Right lobe of liver (tissue), 4 donors: ENCODE measurements at regions not wholly inside any gene's neighbourhood (a gene's known extent, or its start where the extent isn't known, plus 50 kb on each side); places are given as distances from the start of the nearest gene placed in this dataset.

Experiments used
- POLR2A ChIP-seq: fragments of 450-650 bp; IDR thresholded peaks from one replicate; pipeline ENCODE4 v1.6.1; 2017; ENCODE audit warnings: antibody characterized with exemption, mild to moderate bottlenecking
- TF ChIP-seq, protein P1 (sequence below), 4 donors: fragments of 200-600 bp in 3 of 4; fragments of 450-650 bp in 1 of 4; IDR thresholded peaks; one replicate each; pipeline versions ENCODE4 v1.5.1 to v1.8.0; 2016 to 2022; ENCODE audit warnings: antibody characterized with exemption in 4 of 4, mild to moderate bottlenecking in 2 of 4
- donor health status: DM: no; HTN: no; CAD: no.
- donor health status: DM: no; HTN: no; CAD: no.
- donor health status: DM: no; HTN: yes; CAD: no.

DNA sequence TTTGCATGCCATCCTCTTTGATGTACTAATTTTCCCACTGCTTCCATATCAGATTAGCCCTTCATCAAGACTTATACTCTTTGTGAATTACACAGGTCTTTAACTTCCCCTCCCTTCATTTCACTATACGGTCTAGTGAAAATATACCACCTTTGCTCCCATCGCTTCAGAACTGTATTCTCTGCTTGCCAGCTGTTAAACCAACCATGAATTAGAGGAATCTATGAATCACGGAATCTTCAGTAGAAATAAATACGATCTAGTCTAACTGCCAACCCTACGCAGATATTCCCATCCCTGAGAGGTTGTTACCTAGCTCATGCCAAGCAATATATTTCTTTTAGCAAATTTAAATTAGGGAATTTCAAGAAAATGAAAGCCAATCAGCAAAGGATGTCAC, 177.8 kb upstream of the MPPED2 start:
- TF ChIP-seq, protein P1, sequence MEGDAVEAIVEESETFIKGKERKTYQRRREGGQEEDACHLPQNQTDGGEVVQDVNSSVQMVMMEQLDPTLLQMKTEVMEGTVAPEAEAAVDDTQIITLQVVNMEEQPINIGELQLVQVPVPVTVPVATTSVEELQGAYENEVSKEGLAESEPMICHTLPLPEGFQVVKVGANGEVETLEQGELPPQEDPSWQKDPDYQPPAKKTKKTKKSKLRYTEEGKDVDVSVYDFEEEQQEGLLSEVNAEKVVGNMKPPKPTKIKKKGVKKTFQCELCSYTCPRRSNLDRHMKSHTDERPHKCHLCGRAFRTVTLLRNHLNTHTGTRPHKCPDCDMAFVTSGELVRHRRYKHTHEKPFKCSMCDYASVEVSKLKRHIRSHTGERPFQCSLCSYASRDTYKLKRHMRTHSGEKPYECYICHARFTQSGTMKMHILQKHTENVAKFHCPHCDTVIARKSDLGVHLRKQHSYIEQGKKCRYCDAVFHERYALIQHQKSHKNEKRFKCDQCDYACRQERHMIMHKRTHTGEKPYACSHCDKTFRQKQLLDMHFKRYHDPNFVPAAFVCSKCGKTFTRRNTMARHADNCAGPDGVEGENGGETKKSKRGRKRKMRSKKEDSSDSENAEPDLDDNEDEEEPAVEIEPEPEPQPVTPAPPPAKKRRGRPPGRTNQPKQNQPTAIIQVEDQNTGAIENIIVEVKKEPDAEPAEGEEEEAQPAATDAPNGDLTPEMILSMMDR (IDR thresholded peaks at IDR 0.05), result no peak
- no peak for TF ChIP-seq POLR2A
